ENCODE measurements at regions not wholly inside any gene's neighbourhood (a gene's known extent, or its start where the extent isn't known, plus 50 kb on each side); places are given as distances from the start of the nearest gene placed in this dataset.

DNA sequence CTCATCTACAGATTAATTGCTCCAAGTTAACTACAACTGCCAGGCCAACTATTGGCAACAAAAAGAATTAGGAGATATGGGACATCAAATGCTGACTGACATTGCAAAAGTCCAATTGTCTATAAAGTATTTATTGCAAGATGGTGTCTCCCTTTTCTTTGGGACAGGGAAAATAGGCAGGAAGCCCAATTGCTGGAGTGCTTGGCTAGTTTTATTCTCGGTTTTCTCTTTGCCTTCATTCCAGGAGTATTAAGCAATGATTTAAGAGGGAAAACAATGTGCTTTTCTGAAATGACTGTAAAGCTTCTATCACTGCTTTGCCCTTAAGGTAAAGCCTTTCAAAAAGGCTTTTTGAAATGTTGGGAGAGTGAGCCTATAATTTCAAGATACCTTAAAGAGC is 62.8 kb upstream of the DIAPH2 start:
- DNase-seq: no peak
- H3K9me3 ChIP-seq: no peaks in the 10 kb centered on the region
- H3K27me3 ChIP-seq: no peaks in the 10 kb centered on the region
- no peak overlapping the region for H3K27ac ChIP-seq
- no peak overlapping the region for H3K4me3 ChIP-seq
- no peaks in the 10 kb centered on the region for H3K4me1 ChIP-seq
- 61 to 79% methylated on average over 1 of the region's 1 CpG for WGBS, 2 donors
- intact Hi-C loops (cut with DNase I): no loop called here
- H3K36me3 ChIP-seq: no peaks in the 10 kb centered on the region
- TF ChIP-seq POLR2A (IDR thresholded peaks at IDR 0.05): no peak
- TF ChIP-seq POLR2AphosphoS5 (IDR thresholded peaks at IDR 0.05): no peak
- TF ChIP-seq EP300 (IDR thresholded peaks at IDR 0.05): no peak
- TF ChIP-seq CTCF (IDR thresholded peaks at IDR 0.05): no peak
